SH-SY5Y (cell line): ENCODE measurements at regions not wholly inside any gene's neighbourhood (a gene's known extent, or its start where the extent isn't known, plus 50 kb on each side); places are given as distances from the start of the nearest gene placed in this dataset.

ENCODE experiments used
- GATA2 ChIP-seq: IDR thresholded peaks from 2 replicates; pipeline ENCODE4 v1.6.1; 2011; ENCODE audit warnings: mild to moderate bottlenecking, low read depth, low read length
- GATA3 ChIP-seq: IDR thresholded peaks from 2 replicates; pipeline ENCODE4 v1.6.1; 2011; ENCODE audit warnings: low read depth, mild to moderate bottlenecking, low read length, moderate library complexity

DNA sequence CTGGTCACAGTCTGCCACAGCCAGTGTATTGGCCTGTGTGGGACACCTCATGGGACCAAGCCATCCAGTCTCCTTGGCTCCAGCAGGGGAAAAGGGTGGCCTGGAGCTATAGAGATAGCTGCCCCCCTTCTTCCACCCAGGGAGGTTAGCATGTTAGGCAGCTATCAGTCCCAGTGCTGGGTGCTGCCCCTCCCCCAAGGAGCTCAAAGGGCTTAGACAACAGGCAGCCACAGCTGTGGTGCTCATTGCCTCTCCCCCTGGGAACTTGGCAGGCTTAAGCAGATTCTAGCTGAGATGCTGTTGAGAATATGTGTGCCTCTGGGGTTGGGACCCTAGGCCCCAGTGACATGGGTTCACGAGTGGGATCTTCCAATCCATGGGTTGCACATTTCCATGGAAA is 226.0 kb upstream of the PTGER4 start:
- TF ChIP-seq GATA2: no peak
- TF ChIP-seq GATA3: no peak

DNA sequence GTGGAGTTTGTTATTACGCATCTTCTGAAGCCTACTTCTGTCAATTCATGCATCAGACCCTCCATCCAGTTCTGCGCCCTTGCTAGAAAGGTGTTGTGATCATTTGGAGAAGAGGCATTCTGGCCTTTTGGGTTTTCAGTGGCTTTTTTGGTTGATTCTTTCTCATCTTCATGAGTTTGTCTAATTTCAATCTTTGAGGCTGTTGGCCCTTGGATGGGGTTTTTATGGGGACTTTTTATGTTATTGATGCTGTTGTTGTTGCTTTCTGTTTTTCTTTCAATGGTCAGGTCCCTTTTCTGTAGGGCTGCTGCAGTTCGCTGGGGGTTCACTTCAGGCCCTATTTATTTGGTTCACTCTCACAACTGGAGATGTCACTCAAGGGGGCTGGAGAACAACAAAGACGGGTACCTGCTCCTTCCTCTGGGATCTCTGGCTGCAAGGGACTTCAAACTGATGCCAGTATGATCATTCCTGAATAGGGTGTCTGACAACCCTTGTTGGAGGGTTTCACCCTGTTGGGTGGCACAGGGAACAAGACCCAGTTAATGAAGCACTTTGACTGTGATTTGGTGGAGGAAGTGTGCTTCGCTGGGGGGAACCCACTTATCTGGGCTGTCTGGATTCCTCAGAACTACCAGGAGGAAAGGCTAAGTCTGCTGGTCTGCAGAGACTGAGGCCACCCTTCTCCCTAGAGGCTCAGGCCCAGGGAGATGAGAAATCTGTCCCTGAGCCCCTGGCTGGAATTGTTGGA is 226.7 kb upstream of the PTGER4 start:
- TF ChIP-seq GATA3: no peak
- TF ChIP-seq GATA2: no peak

DNA sequence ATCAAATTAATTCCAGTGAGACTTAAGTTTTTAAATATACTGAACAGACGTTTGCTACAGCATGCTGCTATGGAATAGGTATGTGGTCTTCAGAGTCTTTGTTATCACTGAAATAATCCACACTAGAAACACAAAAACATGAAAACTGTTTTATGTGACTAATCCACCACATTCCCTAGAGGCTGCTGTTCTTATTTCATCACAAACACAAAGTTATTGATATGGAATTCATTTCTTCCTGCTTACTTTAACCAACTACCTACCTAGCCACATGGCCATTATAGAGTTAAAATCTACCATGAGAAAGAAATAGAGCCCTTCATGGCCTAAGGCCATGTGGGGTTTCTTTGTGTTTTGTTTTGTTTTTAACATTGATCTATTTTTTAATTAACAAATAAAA is 232.3 kb upstream of the PTGER4 start:
- TF ChIP-seq GATA3: no peak
- no peak for TF ChIP-seq GATA2

DNA sequence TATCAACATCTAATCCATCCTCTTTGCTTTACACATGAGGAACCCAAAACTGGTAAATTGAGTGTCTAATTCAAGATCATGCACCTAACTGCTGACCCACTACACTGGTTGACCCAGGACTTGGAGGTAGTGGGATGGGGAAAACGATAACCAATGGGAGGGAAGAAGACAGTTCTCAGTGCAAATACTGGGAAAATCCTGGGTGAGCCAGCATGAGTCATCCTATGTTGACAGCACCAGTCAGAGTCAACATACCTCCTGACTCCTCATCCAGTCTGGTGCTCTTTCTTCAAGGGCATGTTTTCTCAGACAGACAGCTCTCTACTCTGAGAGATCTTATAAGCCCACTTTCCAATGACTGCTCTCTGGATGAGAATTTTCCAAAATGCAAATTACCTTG is 232.8 kb upstream of the PTGER4 start:
- TF ChIP-seq GATA3: no peak
- TF ChIP-seq GATA2: no peak

DNA sequence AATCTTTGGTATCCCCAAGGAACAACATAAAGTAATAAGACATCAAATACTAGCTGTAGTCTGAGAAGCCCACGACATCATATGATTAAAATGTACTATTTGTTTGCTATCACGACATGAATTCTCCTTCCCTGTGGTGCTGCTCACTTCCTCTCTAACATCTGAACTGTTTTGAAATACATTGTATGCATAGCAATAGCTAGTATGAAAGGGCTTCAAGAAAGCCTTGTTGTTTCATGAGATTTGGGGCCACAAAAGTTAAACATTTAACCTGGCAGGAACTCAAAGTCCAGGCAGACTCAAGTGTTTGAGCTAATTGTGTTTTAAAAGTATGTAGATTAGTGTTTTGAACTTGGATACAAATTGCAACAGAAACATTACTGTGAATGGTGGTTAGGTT is 237.4 kb upstream of the PTGER4 start:
- TF ChIP-seq GATA3: no peak
- no peak for TF ChIP-seq GATA2

DNA sequence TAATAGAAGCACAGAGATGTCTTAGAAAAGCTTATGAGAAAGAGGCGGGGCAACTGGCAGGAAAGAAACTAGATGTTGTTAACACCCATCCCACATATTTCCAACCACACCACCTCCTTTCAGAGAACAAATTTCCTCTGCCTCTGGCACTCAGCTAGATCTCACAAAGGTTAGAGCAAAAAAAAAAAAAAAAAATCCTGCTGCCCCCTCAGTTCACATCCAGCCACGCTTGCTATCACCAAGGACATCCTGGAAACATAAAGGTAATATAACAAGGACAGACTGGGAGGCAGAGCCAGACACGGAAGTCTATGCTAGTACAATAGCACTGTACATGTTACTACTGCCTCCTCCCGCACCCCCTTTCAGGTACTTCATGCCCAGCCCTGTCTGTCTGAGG is 238.0 kb upstream of the PTGER4 start:
- TF ChIP-seq GATA3 (no peak), GATA2 (no peak)

DNA sequence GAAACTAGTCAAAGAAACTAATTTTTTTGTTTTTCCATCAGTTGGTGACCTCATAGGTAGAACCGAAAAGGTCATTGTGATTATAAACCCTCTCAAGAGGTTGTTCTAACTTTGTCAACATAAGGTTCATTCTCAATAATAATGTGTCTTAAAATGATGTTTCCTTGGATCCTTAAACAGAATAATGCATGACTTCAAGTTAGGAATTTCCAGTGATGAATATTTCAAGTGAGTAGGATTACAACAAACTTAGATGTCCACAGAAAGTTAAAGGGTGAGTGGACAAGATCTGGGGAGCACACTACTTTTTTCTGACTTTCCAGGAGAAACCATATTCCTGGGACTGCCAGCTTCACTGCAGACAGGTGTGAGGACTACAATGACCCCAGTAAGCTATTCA is 239.0 kb upstream of the PTGER4 start:
- TF ChIP-seq GATA3 (no peak), GATA2 (no peak)

DNA sequence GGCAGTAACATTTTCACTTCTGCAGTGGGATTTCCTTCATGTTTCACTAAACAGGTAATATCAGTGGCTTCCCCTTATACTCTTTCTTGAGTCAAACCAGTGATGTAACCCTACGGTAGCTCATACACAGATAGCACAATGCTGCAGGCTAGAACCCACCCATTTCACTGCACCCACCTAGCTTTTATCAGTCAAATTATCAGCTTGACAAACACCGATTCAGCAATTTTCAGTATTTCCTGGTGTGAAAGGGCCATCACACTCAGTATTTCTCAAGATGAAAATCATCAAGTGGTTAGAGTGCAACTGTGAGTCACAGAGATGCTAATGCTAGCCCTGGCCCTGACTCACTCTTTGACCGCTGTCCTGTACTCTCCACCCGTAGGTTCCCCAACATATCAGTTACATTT is 242.3 kb upstream of the PTGER4 start:
- no peak for TF ChIP-seq GATA2

DNA sequence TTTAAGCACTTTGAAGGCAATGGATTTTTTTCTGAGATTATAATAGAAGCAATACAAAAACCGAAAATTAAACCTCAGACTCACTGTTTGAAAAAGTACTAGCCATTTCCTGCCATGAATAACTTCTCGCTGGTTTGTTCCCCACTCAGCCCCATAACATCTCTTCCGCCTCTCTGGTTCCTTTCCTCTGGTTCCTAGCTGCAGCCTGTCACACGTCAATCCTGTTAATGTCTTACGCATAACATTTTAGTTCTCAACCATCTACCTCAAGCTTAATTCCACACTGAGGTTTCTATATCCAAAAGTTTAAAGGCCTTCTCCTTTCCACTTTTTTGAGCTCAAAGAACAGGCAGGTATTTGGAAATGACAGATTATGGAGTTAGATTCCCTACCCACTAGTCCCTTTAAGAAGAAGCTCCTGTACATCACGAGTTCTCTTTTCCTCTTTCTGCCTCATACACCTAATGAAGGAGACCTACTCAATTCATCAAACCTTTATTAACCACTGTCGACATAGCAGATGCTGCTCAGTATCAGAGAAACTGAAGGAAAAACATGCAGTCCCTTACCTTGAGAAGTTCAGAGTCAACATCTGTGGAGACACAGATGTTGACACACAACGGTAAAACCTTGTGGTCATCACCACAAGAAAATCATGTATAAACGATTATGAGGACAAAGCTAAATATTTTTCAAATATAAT is 243.0 kb upstream of the PTGER4 start:
- TF ChIP-seq GATA3 (no peak), GATA2 (no peak)

DNA sequence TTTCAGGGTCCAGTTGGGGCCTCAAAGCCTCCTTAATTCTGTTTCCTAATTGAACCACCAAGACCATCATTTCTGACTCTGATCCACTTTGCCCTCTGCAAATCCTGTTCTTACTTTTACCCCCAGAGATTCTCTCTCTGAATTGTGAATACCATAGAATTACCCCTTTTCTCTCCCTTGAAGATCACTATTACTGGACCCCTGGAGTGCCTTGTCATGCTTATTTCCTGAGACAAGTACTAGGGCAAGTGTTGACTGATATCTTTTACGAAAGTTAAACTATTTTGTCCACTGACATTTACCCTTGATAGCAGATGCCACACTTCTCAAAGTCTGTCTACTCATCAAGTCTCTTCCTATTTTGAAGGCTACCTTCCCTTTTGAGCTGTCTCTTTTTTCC is 246.9 kb upstream of the PTGER4 start:
- no peak for TF ChIP-seq GATA2
- TF ChIP-seq GATA3: no peak

DNA sequence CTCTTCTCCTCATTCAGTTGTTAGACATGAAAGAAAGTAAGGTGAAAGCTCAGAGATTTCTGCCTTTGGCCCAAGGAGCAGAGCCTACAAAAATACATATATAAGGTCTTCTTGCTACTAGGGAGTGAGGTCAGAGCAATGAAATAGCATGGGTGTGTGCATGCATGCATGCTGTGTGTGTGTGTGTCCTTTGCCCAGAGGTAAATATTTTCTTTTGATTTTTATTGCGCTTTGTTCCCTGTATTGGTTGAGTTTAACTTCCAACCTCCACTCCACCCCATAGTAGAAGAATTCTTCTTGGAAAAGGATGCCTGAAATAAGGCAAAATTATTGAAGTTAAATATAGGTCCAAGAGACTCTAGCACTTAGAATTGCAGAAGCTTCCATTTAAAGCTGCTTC is 248.0 kb upstream of the PTGER4 start:
- TF ChIP-seq GATA3 (no peak), GATA2 (no peak)

DNA sequence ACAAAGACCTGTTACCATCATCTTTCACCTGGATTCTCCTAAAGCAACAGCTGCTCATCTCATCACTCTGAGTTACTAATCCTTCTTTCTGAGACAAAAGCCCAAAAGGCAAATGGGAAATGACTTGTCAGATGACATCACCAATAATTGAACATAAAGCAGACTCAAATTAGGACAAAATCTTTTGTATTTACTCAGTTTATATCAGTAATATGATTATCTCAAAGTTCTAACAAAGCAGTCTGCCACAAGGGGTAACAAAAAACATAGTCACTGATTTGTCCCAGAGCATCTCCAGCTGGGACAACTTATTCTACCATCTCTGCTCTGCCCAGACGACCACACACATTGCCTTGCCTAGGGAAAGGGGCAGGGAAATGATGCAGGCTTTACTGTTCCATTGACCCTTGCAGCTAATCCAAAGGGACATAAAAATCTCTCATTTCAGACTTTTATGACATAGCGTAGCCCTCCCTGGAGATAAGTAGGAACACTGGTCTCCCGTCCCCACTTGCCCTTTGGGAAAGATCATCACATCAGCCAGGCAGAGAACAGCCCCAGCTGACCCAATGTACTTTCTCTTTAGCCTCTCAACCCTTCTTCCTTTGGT is 249.5 kb upstream of the PTGER4 start:
- no peak for TF ChIP-seq GATA3
- TF ChIP-seq GATA2: no peak

DNA sequence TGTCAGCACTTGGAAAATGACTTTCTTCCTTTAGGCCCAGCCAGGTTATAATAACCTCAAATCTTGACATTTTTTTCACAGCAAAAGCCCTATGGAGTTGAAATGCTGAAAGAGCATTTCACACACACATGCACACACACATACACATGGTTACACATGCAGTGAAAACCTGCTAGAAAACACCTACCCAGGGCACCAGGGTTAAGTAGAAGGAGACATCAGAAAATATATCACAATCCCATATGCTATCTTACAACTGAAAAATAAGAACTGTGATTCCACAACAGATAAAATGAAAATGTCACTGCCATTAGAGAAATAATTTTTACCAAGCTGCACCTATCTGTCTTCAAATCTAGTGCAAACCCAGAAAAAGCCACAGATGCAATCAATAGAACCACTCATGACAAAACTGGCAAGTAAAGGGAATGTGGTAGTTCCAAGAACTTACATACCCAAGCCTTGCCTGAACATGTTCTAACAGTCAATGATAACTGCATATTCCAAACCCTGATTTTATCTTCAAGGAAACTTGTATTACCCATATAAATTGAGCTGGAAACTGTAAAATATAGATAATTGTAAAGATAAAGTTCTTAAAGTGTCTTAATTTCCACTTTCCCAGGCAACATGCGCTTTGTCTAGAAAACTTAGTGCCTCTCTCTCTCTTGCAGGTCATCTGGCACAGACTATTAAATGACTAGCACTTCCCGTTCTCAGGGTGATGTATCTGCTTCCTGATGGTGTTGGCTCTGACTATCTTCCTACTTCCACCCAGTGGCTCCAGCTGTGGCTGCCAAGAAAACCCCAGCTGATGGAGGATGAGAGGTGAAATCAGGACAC is 250.2 kb upstream of the PTGER4 start:
- TF ChIP-seq GATA3 (no peak), GATA2 (no peak)

DNA sequence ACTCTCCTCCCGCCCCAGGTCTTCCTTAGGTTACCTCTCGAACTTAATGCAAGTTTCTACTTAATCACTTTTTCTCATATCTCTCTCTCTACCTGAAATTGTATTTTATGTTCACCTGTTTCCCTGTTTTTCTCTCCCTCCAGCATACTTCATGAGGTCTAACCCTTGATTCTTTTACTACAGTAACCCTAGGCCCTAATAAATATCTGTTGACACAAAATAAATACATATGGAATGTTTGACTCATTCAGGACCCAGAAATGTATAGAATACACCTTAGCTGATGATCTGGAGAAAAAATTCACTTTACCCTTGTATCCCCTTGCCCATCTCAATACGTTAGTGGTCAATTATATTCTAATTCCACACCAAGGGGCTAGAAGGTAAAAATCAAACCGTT is 250.9 kb upstream of the PTGER4 start:
- TF ChIP-seq GATA2 (no peak), GATA3 (no peak)
